HFFc6 (cell line): ENCODE measurements at regions not wholly inside any gene's neighbourhood (a gene's known extent, or its start where the extent isn't known, plus 50 kb on each side); places are given as distances from the start of the nearest gene placed in this dataset.

ENCODE experiments used
- DNase-seq: peaks from one replicate; pipeline ENCODE4 v3.0.0-alpha.2; 2018
- H3K27ac Mint-ChIP-seq: 2 replicates; pipeline ENCODE4 v1.8.0; 2020; ENCODE audit warnings: mild to moderate bottlenecking, mixed read lengths
- H3K27me3 Mint-ChIP-seq: 2 replicates; pipeline ENCODE4 v1.8.0; 2021; ENCODE audit warnings: mild to moderate bottlenecking, moderate library complexity, mixed read lengths; ENCODE audit not compliant: insufficient read depth
- H3K36me3 Mint-ChIP-seq: 2 replicates; pipeline ENCODE4 v1.8.0; 2021; ENCODE audit warnings: low read depth, mixed read lengths
- H3K4me1 Mint-ChIP-seq: 2 replicates; pipeline ENCODE4 v1.8.0; 2020; ENCODE audit warnings: low read depth, mixed read lengths
- H3K4me3 Mint-ChIP-seq: 2 replicates; pipeline ENCODE4 v1.8.0; 2020; ENCODE audit warnings: mild to moderate bottlenecking, moderate library complexity, mixed read lengths
- H3K9me3 Mint-ChIP-seq: 2 replicates; pipeline ENCODE4 v1.8.0; 2020; ENCODE audit warnings: mild to moderate bottlenecking, mixed read lengths
- CTCF ChIP-seq: fragments of 200-600 bp; sonication (generic); IDR thresholded peaks from 2 replicates; pipeline ENCODE4 v1.5.0; 2021; ENCODE audit warnings: antibody characterized with exemption, mild to moderate bottlenecking

DNA sequence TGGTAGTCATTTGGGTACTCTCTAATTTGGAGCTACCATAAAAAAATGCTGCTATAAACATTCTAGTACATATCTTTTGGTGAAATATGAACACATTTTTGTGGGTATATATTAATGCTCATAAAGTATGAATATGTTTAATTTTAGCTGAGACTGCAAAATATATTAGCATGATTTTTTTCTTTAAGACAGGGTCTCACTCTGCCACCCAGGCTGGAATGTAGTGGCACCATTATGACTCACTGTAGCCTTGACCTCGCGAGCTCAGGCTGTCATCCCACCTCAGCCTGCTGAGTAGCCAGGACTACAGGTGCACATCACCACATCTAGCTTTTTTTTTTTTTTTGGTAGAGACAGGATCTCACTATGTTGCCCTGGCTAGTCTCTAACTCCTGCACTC is 371.7 kb downstream of the SOX9 start:
- Mint-ChIP-seq H3K4me3 (no peak overlapping the region), H3K4me1 (peaks cover 26% of the 10 kb centered on the region), H3K36me3 (no peaks in the 10 kb centered on the region), H3K9me3 (no peaks in the 10 kb centered on the region), H3K27me3 (peaks cover 4% of the 10 kb centered on the region), H3K27ac (no peak overlapping the region)
- DNase-seq, result no peak
- TF ChIP-seq CTCF, result no peak

DNA sequence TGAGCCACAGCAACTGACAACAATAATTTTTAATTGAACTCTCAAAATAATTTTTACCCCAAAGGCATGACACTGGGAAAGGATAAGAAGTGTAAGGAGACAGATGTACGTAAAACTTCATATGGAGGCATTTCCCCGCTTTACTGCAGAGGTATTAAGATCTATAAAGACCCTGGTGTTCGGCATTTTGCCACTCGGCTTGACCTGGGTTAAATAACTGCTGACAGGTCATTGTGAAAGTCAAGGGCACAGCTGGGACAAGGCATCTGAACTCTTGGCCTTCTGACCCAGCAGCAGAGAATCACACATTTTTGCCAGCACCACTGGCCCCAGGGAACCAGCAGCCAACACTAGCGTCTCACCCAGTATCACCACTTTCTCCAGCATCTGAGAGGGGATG is 372.1 kb downstream of the SOX9 start:
- Mint-ChIP-seq H3K36me3 (no peaks in the 10 kb centered on the region), H3K27ac (no peak overlapping the region), H3K9me3 (no peaks in the 10 kb centered on the region), H3K27me3 (peaks cover 4% of the 10 kb centered on the region), H3K4me1 (peaks cover 26% of the 10 kb centered on the region), H3K4me3 (no peak overlapping the region)
- TF ChIP-seq CTCF, result no peak
- DNase-seq, result no peak

GRCh38 chr17:72494566-72494965 is 373.7 kb downstream of the SOX9 start:
- Mint-ChIP-seq H3K9me3 (no peaks in the 10 kb centered on the region), H3K4me3 (no peak overlapping the region), H3K27ac (no peak overlapping the region), H3K4me1 (peaks cover 19% of the 10 kb centered on the region), H3K36me3 (no peaks in the 10 kb centered on the region), H3K27me3 (no peaks in the 10 kb centered on the region)
- no peak for DNase-seq
- TF ChIP-seq CTCF, result no peak

GRCh38 chr17:72496461-72496860 is 375.6 kb downstream of the SOX9 start:
- no peak overlapping the region for H3K27ac Mint-ChIP-seq
- no peak for DNase-seq
- peaks cover 19% of the 10 kb centered on the region for H3K4me1 Mint-ChIP-seq
- H3K27me3 Mint-ChIP-seq, result no peaks in the 10 kb centered on the region
- TF ChIP-seq CTCF, result no peak
- no peaks in the 10 kb centered on the region for H3K36me3 Mint-ChIP-seq
- H3K4me3 Mint-ChIP-seq, result no peak overlapping the region
- no peaks in the 10 kb centered on the region for H3K9me3 Mint-ChIP-seq

DNA sequence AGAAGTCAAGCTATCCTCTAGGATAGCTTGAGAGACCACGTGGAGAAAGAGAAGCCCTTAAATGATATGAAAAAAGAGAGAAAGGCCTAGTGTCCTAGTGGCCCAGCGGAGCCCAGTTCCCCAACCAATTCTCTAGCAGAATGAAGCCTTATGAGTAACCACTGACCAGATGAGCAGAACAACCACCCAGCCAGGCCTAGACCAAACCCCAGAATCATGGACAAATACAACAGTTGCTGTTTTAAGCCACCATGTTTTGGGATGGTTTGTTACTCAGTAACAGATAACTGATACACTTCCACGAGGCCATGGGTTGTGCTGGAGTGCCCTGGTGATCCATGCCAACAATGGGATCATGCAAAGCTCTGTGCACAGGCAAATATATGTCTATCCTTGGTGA is 377.1 kb downstream of the SOX9 start:
- no peak for DNase-seq
- Mint-ChIP-seq H3K4me3 (no peak overlapping the region), H3K27me3 (no peaks in the 10 kb centered on the region), H3K36me3 (no peaks in the 10 kb centered on the region), H3K9me3 (no peaks in the 10 kb centered on the region), H3K27ac (no peak overlapping the region), H3K4me1 (peaks cover 29% of the 10 kb centered on the region)
- no peak for TF ChIP-seq CTCF
